BE2C (cell line): ENCODE measurements at regions not wholly inside any gene's neighbourhood (a gene's known extent, or its start where the extent isn't known, plus 50 kb on each side); places are given as distances from the start of the nearest gene placed in this dataset.

Experiments used
- DNase-seq: peaks from one replicate; pipeline ENCODE4 v3.0.0-alpha.2; 2020
- H3K27me3 ChIP-seq: fragments of 250-450 bp; sonication (Bioruptor Pico); 2 replicates; pipeline ENCODE4 v1.5.1; 2020; ENCODE audit warnings: mild to moderate bottlenecking
- H3K36me3 ChIP-seq: fragments of 250-450 bp; sonication (Bioruptor Pico); 2 replicates; pipeline ENCODE4 v1.5.1; 2020; ENCODE audit warnings: mild to moderate bottlenecking
- H3K4me1 ChIP-seq: fragments of 250-450 bp; sonication (Bioruptor Pico); 2 replicates; pipeline ENCODE4 v1.5.1; 2020
- H3K4me3 ChIP-seq: 2 replicates; pipeline ENCODE4 v1.5.1; 2011; ENCODE audit warnings: low read depth, low read length
- H3K9me3 ChIP-seq: fragments of 250-450 bp; sonication (Bioruptor Pico); 2 replicates; pipeline ENCODE4 v1.5.1; 2020
- TF ChIP-seq, protein P1 (sequence below): IDR thresholded peaks from 2 replicates; pipeline ENCODE4 v1.5.1; 2012; ENCODE audit warnings: mild to moderate bottlenecking, low read depth, low read length

DNA sequence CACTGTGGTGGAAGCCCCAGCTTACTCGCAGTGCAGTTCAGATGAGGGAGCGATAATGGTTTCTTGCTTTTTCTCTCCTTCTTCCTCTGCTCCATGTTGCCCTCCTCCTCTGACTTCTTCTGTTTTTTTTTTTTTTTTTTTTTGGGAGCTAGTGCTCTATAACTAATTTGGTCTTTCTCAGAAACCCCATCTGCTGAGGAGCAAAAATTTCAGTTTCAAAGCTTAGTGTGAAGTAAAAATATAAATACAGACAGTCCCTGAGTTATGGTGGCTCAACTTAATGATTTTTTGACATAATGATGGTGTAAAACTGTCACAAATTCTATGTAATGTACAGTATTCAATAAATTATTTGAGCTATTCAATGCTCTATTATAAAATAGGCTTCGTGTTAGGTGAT lies 120.7 kb downstream of the TBX19 start:
- peaks cover 14% of the 10 kb centered on the region for H3K4me1 ChIP-seq
- no peaks in the 10 kb centered on the region for H3K27me3 ChIP-seq

DNA sequence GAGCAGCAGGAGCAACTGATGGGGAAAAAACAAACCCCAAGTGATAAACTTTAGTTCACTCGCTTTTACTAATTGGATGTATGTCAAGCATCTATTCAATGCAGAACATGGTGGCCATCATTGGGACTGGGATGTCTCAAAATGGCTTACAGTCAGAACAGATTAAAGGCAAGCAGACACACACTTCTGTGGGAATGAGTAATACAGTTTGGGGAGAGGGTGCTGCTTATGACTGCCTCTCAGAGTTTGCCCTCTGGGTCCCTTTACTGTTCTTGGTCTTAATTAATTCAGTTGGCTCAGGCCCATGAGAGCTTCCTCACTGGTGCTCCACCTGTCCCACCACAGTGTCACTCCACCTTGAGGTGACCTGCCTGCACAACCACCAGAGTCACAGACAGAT lies 119.5 kb downstream of the TBX19 start:
- no peak for DNase-seq
- TF ChIP-seq, protein P1, sequence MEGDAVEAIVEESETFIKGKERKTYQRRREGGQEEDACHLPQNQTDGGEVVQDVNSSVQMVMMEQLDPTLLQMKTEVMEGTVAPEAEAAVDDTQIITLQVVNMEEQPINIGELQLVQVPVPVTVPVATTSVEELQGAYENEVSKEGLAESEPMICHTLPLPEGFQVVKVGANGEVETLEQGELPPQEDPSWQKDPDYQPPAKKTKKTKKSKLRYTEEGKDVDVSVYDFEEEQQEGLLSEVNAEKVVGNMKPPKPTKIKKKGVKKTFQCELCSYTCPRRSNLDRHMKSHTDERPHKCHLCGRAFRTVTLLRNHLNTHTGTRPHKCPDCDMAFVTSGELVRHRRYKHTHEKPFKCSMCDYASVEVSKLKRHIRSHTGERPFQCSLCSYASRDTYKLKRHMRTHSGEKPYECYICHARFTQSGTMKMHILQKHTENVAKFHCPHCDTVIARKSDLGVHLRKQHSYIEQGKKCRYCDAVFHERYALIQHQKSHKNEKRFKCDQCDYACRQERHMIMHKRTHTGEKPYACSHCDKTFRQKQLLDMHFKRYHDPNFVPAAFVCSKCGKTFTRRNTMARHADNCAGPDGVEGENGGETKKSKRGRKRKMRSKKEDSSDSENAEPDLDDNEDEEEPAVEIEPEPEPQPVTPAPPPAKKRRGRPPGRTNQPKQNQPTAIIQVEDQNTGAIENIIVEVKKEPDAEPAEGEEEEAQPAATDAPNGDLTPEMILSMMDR: no peak
- peaks cover 14% of the 10 kb centered on the region for H3K4me1 ChIP-seq

More for the DNA sequence above, 120.7 kb downstream of the TBX19 start:
- H3K9me3 ChIP-seq: no peaks in the 10 kb centered on the region
- H3K36me3 ChIP-seq: no peaks in the 10 kb centered on the region
- TF ChIP-seq, protein P1: no peak
- no peak overlapping the region for H3K4me3 ChIP-seq
- DNase-seq: no peak

DNA sequence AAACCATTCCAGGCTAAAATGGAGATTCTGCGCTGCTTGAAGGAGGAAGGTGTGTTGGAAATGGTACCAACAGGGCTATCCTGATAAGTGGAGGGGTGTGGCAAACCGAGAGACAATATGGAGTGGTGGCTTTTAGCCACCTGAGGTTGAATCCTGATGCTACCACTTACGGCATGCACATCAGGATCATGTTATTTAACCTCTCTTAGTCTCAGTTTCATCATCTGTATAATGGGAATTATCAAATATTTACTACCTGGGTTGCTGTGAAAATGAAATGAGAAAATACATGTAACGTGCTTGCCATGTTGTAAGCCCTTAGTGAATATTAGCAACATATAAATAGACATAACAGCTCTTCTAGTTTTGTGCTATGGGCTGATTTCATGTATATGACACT lies 117.1 kb downstream of the TBX19 start:
- TF ChIP-seq, protein P1: no peak
- no peak for DNase-seq

More for the DNA sequence above, 119.5 kb downstream of the TBX19 start:
- Histone ChIP-seq H3K9me3 (no peaks in the 10 kb centered on the region), H3K4me3 (no peak overlapping the region), H3K27me3 (no peaks in the 10 kb centered on the region), H3K36me3 (no peaks in the 10 kb centered on the region)

DNA sequence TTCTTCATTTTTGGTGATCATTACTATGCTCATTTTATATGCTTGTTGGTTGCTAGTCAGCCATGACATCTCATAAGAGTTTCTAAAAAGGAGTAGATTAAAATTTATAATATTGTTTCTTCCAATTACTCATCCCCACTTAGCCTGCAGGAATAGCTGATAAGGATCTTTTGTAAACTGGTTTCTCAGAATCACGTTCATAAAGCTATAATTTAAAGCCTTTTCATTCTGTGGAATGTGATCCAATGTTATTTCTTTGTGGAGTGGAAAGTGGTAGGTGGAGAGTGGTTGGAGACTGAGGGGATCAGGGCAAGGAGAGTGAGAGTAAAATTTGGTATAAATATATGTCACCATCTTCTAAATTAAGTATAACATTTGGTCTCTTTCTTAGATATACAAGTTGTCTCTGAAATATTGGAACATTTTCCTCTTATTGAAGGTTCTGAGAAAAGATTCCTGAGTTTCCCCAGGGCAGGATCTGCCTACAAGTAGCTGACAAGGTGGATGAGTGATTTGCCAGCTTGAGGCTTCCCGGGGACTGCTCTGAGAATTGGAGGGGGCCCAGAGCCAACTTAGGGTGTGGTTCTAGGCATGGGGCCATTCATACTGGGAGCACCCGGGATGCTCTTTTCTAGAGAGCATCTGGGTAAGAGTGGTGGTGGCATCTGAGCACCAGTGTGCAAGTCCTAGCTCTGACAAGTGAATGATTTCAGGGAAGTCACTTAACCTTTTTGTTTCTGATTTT lies 116.4 kb downstream of the TBX19 start:
- TF ChIP-seq, protein P1: no peak
- H3K4me3 ChIP-seq: no peak overlapping the region

More for the DNA sequence above, 117.1 kb downstream of the TBX19 start:
- Histone ChIP-seq H3K9me3 (no peaks in the 10 kb centered on the region), H3K27me3 (no peaks in the 10 kb centered on the region), H3K4me1 (peaks cover 14% of the 10 kb centered on the region), H3K36me3 (no peaks in the 10 kb centered on the region), H3K4me3 (no peak overlapping the region)

DNA sequence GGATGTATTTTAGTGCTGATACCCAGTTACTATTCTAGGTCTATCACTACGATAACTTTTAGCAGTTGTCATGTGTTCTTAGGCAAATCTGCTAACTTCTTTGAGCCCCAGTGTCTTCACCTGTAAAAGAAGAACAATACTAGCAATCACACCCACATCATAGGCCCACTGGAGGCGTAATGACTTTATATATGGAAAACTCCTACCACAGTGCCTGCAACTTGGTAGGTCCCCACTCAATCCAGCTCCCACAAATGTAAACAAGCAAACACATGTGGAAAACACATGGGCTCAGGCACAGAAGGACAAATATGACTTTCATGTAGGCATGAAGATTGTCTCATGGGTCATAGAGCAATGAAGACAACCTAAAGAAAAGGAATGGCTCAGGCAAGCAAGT lies 115.8 kb downstream of the TBX19 start:
- no peaks in the 10 kb centered on the region for H3K9me3 ChIP-seq
- TF ChIP-seq, protein P1: no peak
- H3K27me3 ChIP-seq: no peaks in the 10 kb centered on the region
- no peak for DNase-seq
- H3K36me3 ChIP-seq: no peaks in the 10 kb centered on the region
- peaks cover 14% of the 10 kb centered on the region for H3K4me1 ChIP-seq
- H3K4me3 ChIP-seq: no peak overlapping the region

More for the DNA sequence above, 116.4 kb downstream of the TBX19 start:
- H3K27me3 ChIP-seq: no peaks in the 10 kb centered on the region
- no peaks in the 10 kb centered on the region for H3K36me3 ChIP-seq
- no peaks in the 10 kb centered on the region for H3K9me3 ChIP-seq
- H3K4me1 ChIP-seq: peaks cover 14% of the 10 kb centered on the region
- no peak for DNase-seq

DNA sequence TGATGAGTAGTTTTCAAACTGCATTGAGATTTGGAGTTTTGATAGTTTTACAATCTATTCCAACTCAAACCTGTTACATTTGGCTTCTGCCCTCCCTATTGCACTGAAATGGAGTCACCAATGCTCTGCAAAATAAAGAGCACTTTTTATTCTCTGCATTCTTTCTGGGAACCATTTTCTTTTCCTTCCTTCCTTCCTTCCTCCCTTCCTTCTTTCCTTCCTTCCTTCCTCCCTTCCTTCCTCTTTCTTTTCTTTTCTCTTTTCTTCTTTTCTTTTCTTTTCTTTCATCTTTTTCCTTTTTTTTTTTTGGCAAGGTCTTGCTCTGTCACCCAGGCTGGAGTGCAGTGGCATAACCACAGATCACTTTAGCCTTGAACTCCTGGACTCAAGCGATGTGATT lies 114.2 kb downstream of the TBX19 start:
- H3K36me3 ChIP-seq: no peaks in the 10 kb centered on the region
- TF ChIP-seq, protein P1: no peak
- no peak overlapping the region for H3K4me3 ChIP-seq
- H3K4me1 ChIP-seq: peaks cover 14% of the 10 kb centered on the region
- no peaks in the 10 kb centered on the region for H3K27me3 ChIP-seq
- no peak for DNase-seq
- H3K9me3 ChIP-seq: no peaks in the 10 kb centered on the region
